ENCODE measurements at regions not wholly inside any gene's neighbourhood (a gene's known extent, or its start where the extent isn't known, plus 50 kb on each side); places are given as distances from the start of the nearest gene placed in this dataset.

DNA sequence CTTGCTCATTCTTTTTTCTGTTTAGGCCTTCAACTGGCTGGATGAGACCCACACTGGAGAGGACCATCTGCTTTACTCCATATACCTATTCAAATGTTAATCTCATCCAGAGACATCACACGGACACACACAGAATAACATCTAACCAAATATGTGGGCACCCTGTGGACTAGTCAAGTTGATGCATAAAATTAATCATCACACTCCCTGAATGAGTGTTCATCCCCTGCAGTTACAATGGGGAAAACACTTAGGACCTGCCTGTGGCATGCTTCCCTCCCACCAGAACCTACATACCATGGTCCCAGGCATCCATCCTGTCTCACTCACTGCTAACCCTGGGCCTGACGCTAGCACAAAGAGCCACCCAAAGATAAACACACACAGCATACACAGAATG is 112.8 kb upstream of the TEX51 start:
- TF ChIP-seq, protein P1, sequence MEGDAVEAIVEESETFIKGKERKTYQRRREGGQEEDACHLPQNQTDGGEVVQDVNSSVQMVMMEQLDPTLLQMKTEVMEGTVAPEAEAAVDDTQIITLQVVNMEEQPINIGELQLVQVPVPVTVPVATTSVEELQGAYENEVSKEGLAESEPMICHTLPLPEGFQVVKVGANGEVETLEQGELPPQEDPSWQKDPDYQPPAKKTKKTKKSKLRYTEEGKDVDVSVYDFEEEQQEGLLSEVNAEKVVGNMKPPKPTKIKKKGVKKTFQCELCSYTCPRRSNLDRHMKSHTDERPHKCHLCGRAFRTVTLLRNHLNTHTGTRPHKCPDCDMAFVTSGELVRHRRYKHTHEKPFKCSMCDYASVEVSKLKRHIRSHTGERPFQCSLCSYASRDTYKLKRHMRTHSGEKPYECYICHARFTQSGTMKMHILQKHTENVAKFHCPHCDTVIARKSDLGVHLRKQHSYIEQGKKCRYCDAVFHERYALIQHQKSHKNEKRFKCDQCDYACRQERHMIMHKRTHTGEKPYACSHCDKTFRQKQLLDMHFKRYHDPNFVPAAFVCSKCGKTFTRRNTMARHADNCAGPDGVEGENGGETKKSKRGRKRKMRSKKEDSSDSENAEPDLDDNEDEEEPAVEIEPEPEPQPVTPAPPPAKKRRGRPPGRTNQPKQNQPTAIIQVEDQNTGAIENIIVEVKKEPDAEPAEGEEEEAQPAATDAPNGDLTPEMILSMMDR (IDR thresholded peaks at IDR 0.05; ENCODE audit: low read depth, low read length) = no peak
- DNase-seq (ENCODE audit: extremely low read depth, low read depth) = no peak

DNA sequence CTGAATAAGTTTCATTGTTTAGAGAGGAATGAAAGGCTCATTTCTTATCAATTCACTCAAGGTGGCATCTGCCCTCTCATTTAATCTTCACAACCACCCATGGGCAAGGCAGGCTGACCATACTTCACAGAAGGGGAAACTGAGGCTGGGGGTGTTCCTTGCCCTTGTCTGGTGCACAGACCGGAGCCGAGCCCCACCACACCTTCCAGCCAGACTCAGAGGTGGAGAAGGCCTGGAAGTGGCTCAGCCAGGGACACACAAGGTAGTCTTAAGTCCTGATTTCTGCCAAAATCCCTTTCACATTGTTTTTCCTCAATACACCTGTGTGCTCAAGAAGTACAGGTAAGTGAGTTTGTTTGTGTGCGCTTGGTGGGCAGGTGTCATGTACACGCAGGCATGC is 111.9 kb upstream of the TEX51 start:
- no peak for DNase-seq (ENCODE audit: extremely low read depth, low read depth)
- TF ChIP-seq, protein P1 (IDR thresholded peaks at IDR 0.05; ENCODE audit: low read depth, low read length) = no peak

DNA sequence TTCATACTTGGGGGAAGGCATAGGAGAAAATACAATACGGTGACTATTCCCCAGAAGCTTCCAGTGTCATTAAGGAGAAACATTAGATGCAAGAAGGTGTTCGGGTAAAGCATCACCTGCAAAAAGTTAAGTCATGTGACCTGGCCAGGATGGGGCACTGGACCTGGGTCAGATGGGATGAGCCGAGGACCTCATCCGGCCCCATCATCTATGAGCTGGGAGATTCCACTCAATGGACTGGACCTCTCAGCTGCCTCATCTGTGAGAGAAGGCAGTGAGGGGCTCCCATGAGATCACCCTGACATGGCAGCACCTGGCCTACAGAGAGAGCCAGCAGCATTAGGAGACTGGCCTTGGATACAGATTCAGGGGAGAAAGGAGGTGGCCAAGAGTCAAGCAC is 111.4 kb upstream of the TEX51 start:
- no peak for DNase-seq (ENCODE audit: extremely low read depth, low read depth)
- TF ChIP-seq, protein P1 (IDR thresholded peaks at IDR 0.05; ENCODE audit: low read depth, low read length) = no peak

DNA sequence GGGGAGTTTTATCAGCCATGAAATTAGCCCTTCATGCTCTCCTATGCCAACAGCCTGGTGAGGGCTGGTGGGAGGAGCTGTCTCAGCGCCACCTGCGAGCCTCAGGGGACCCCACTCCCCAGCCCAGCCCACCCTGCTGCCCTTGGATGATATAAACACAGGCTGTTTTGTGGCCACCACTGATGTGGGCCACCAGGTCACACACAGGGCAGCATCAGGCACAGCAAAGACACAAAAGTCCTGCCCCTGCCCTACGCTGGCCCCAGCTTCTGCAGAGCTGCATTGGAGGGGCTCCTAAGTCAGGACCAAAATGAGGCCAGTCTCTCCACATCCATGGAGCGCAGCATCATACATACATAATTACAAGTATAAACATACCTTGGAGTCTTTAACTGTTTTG is 110.6 kb upstream of the TEX51 start:
- TF ChIP-seq, protein P1 (IDR thresholded peaks at IDR 0.05; ENCODE audit: low read depth, low read length) = no peak
- DNase-seq (ENCODE audit: extremely low read depth, low read depth) = no peak

DNA sequence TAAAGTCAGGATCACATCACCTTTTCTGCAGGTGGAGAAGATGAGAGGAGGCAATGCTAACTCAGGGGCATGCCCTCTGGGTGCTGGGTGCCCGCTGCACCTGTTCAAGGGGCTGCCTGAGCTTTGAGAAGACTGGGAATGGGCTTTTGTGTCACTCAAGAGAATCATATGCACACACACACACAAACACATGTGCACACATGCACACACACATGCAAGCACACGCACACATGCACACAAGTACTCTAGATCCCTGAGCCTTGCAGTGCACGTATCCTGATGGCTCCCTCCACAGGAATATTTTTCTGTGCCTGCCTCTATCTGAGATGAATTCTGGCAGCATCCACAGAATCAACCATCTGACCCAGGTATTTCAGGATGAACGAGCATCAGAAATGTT is 110.0 kb upstream of the TEX51 start:
- TF ChIP-seq, protein P1 (IDR thresholded peaks at IDR 0.05; ENCODE audit: low read depth, low read length) = no peak
- DNase-seq (ENCODE audit: extremely low read depth, low read depth) = no peak

DNA sequence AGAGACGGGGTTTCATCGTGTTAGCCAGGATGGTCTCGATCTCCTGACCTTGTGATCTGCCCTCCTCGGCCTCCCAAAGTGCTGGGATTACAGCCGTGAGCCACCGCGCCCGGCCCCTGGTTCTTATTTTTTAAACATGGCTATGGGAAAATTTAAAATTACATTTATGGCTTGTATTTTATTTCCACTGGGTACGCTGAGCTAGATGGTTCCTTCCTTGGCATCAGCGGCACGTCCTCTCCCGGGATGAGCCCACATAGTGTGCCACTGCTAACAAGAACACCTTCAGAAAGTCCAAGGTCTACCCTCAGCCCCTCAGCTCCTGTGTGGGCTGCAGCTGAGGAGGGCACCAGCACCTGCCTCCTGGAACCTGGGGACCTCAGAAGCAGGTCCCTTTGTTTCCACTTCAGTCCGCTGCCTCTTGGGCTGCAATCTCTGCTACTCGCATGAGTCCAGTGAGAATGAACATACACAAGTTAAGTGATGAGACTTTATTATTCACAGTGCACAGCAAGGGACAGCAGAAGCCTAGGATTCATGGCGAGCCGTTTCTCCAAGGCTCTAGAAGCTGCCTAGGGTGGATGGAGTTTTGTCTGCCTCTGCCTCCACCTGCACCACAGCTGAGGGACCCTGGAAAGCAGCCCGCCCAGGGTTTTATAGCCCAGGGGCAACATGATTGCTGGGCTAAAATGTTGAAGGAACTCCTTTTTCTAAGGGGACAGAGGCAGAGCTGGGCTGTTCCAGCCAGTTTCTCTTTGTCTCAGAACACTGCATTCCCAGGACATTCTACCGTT is 107.5 kb upstream of the TEX51 start:
- TF ChIP-seq, protein P1 (IDR thresholded peaks at IDR 0.05; ENCODE audit: low read depth, low read length) = no peak
- DNase-seq (ENCODE audit: extremely low read depth, low read depth) = no peak

DNA sequence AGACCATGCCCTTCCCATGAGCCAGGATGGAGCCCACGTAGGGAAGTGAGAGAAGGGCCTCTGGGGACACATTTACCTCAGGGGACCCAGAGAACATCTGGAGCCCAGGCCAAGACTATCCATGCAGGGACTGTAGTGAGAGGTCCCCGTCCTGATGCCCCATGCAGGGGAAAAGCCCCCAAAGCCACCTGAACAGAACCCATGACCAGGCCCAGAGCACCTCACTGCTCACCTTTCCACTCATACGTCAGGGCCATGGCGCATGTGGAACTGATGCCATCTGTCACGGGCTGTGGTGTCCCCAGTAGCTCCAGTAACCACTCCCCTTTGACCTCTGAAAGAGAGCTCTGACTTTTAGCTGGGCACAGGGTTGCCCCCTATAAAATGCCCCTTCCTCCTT is 106.5 kb upstream of the TEX51 start:
- DNase-seq (ENCODE audit: extremely low read depth, low read depth) = no peak
- TF ChIP-seq, protein P1 (IDR thresholded peaks at IDR 0.05; ENCODE audit: low read depth, low read length) = no peak

Data from AG09319 (cell line).